Uterus (tissue), 2 donors: ENCODE measurements at regions not wholly inside any gene's neighbourhood (a gene's known extent, or its start where the extent isn't known, plus 50 kb on each side); places are given as distances from the start of the nearest gene placed in this dataset.

Source experiments
- POLR2A ChIP-seq, 2 donors: fragments of 450-650 bp; IDR thresholded peaks; one replicate each; pipeline ENCODE4 v1.6.1; 2016; ENCODE audit warnings: antibody characterized with exemption in 2 of 2, mild to moderate bottlenecking in 1 of 2, moderate library complexity in 1 of 2
- TF ChIP-seq, protein P1 (sequence below), 4 experiments: fragments of 200-600 bp in 2 of 4; fragments of 450-650 bp in 2 of 4; sonication (generic) in 2 of 4; IDR thresholded peaks; one replicate each; pipeline ENCODE4 v1.5.1; 2016 to 2019; ENCODE audit warnings: antibody characterized with exemption in 4 of 4, mild to moderate bottlenecking in 2 of 4, moderate library complexity in 1 of 4

DNA sequence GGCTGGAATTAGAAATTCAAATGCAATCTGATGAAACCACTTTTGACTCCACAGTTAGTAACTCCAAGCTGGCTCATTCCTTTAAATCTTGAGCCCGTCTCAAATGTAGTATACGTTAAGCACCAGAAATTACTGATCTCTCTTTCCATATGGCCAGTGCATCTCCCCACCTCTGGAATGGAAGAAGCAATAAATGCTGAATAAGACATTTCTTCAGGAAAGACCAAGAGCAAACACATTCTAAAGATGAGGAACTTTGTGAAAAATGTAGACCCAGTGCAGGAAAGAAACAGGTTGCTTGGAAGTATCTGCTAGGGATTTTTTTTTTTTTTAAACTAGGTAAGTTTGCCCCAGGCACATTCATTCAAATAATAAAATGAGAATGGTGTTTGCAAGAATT lies 143.1 kb upstream of the FBXO11 start:
- no peak for TF ChIP-seq POLR2A (IDR thresholded peaks at IDR 0.05)
- TF ChIP-seq, protein P1, sequence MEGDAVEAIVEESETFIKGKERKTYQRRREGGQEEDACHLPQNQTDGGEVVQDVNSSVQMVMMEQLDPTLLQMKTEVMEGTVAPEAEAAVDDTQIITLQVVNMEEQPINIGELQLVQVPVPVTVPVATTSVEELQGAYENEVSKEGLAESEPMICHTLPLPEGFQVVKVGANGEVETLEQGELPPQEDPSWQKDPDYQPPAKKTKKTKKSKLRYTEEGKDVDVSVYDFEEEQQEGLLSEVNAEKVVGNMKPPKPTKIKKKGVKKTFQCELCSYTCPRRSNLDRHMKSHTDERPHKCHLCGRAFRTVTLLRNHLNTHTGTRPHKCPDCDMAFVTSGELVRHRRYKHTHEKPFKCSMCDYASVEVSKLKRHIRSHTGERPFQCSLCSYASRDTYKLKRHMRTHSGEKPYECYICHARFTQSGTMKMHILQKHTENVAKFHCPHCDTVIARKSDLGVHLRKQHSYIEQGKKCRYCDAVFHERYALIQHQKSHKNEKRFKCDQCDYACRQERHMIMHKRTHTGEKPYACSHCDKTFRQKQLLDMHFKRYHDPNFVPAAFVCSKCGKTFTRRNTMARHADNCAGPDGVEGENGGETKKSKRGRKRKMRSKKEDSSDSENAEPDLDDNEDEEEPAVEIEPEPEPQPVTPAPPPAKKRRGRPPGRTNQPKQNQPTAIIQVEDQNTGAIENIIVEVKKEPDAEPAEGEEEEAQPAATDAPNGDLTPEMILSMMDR (IDR thresholded peaks at IDR 0.05) = no peak
